Urinary bladder (tissue), 3 donors: ENCODE measurements at regions not wholly inside any gene's neighbourhood (a gene's known extent, or its start where the extent isn't known, plus 50 kb on each side); places are given as distances from the start of the nearest gene placed in this dataset.

Experiments
- DNase-seq: peaks from one replicate; pipeline ENCODE4 v3.0.0-alpha.2; 2015; ENCODE audit errors: extremely low spot score
- H3K27ac ChIP-seq: one replicate; pipeline ENCODE4 v1.5.1; 2013; ENCODE audit warnings: low read depth, mild to moderate bottlenecking, moderate library complexity
- H3K36me3 ChIP-seq: one replicate; pipeline ENCODE4 v1.6.1; 2013; ENCODE audit warnings: mild to moderate bottlenecking, moderate library complexity; ENCODE audit not compliant: insufficient read depth
- H3K4me1 ChIP-seq: one replicate; pipeline ENCODE4 v1.6.1; 2013; ENCODE audit warnings: mild to moderate bottlenecking, moderate library complexity; ENCODE audit not compliant: insufficient read depth
- H3K4me3 ChIP-seq: one replicate; pipeline ENCODE4 v1.5.1; 2013; ENCODE audit warnings: low read depth, low read length
- WGBS: extraction: QIAGEN DNeasy Blood & Tissue Kit; methylation state at CpG from one replicate; pipeline ENCODE4 v1.1.7; 2013; 5-methylcytosine and 5-hydroxymethylcytosine counted together
- donor health status: healthy with polysubstance abuse.
- donor health status: healthy.

DNA sequence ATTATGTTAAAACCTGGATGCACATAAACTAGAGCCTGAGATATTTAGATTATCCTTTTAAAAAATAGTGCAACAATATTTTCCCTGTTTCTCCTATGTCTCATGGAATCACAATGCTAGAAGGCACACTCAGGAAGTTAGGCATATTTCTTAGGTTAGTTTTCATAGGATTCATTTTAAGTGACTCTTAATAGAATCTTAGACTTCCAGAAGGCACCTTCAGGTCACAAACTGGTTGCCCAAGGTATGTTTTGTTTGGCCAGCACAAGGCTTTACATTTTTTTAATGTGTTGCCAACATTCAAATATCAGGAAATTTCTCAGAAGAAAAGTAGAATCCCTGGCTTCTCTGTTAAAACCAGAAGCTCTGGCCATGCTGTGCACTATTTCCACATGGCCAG is 129.3 kb downstream of the LNPK start:
- no peak overlapping the region for H3K4me3 ChIP-seq
- H3K4me1 ChIP-seq: no peaks in the 10 kb centered on the region
- no peak for DNase-seq
- no peaks in the 10 kb centered on the region for H3K36me3 ChIP-seq
- H3K27ac ChIP-seq: no peak overlapping the region

DNA sequence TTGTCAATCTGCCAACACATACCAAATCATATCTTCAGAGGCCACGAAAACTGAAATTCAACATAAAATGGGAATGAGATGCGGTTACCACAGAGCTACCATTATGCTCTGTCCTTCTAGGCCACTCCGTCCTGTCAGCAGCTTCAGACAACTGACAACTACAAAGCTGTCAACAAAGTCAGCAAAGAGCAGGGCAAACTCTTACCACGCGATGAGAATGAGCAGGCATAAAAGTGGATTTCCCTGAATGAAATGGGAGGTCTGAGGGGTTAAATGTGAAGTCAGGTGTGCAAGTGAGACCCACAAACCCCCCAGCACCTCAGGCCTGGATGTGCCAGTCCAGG is 130.1 kb downstream of the LNPK start:
- 73% methylated on average over 5 of the region's 5 CpGs for WGBS
- H3K36me3 ChIP-seq: no peaks in the 10 kb centered on the region
- H3K4me3 ChIP-seq: no peak overlapping the region
- no peaks in the 10 kb centered on the region for H3K4me1 ChIP-seq
- no peak for DNase-seq
- no peak overlapping the region for H3K27ac ChIP-seq

- DNase-seq: no peak
- no peaks in the 10 kb centered on the region for H3K36me3 ChIP-seq
- H3K4me3 ChIP-seq: no peak overlapping the region
- H3K4me1 ChIP-seq: no peaks in the 10 kb centered on the region
- no peak overlapping the region for H3K27ac ChIP-seq
- WGBS: 77% methylated on average over 3 of the region's 3 CpGs
Measured at GRCh38 chr2:175871331-175872004, 130.6 kb downstream of the LNPK start.

DNA sequence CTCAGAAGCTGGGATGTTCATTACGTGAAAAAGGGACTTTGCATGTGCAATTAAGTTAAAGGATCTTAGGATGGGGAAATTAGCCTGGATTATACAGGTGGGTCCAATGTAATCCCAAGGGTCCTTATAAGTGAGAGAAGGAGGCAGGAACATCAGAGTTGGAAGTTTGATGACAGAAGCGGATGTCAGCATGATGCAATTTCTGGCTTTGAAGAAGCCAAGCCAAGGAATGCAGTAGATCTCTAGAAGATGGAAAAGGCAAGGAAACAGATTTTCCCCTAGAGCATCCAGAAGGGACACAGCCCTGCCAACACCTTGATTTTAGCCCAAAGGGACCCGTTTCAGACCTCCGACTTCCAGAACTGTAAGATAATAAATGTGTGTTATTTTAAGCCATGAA is 136.4 kb downstream of the LNPK start:
- Histone ChIP-seq H3K27ac (no peak overlapping the region), H3K4me1 (no peaks in the 10 kb centered on the region), H3K36me3 (no peaks in the 10 kb centered on the region), H3K4me3 (no peak overlapping the region)
- no peak for DNase-seq
- 87% methylated on average over 4 of the region's 4 CpGs for WGBS

DNA sequence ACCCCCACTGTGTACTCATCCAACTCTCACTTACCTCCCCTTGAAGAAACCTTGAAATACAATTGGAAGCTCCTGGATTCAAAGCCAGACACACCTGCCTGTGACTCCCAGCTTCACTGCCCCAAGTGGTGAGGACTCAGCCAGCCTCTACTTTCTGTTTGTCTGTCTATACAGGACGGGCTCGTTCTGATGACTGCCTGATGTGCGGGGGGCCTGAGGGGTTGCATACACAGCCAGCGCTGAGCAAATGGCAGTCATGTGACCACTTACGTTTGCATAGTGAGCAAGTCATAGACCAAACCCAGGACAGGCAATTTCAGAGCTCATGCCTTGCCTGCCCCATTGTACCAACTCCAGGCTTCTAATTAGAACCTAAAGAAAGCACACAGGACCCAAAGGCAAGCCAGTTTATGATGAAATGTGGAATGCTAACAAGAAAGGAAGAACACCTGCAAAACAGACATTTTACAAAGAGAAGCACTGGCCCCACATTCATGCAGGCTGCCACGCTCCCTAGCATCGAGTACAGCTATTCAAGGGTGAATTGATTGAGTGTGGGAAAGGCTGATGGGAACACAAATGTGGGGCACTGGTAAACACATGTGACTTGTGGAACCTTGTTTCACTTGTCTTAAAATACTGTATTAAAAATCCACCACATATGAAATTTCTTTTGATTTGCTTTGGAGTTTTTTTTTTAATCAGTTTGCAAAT is 137.8 kb downstream of the LNPK start:
- no peak overlapping the region for H3K27ac ChIP-seq
- 69% methylated on average over 7 of the region's 7 CpGs for WGBS
- no peak for DNase-seq
- H3K4me1 ChIP-seq: no peaks in the 10 kb centered on the region
- H3K4me3 ChIP-seq: no peak overlapping the region
- H3K36me3 ChIP-seq: no peaks in the 10 kb centered on the region

DNA sequence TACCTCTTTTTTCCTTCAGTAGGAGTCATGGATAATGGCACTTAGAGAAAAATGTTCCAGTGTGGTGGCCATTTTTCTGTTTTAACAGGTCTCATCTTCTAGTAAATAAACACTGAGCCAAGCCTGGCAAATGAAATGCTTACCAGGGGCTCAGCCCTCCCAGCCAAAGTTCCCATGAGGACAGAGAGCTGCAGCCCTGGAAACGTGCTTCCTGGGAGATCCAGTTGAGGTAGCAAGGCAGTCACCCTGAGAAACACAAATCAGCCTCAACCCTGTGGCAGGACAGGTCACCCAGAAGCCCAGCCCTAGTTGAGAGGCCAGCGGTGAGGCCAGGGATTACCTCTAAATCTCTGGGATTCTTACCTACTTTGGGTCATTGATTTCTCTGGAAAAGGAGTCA is 140.1 kb downstream of the LNPK start:
- no peak overlapping the region for H3K4me3 ChIP-seq
- H3K27ac ChIP-seq: no peak overlapping the region
- 57% methylated on average over 2 of the region's 2 CpGs for WGBS
- no peaks in the 10 kb centered on the region for H3K36me3 ChIP-seq
- DNase-seq: no peak
- no peaks in the 10 kb centered on the region for H3K4me1 ChIP-seq

GRCh38 chr2:175855794-175856453 is 146.1 kb downstream of the LNPK start:
- Histone ChIP-seq H3K27ac (no peak overlapping the region), H3K4me1 (no peaks in the 10 kb centered on the region), H3K4me3 (no peak overlapping the region), H3K36me3 (no peaks in the 10 kb centered on the region)
- no peak for DNase-seq
- 39% methylated on average over 4 of the region's 4 CpGs for WGBS

DNA sequence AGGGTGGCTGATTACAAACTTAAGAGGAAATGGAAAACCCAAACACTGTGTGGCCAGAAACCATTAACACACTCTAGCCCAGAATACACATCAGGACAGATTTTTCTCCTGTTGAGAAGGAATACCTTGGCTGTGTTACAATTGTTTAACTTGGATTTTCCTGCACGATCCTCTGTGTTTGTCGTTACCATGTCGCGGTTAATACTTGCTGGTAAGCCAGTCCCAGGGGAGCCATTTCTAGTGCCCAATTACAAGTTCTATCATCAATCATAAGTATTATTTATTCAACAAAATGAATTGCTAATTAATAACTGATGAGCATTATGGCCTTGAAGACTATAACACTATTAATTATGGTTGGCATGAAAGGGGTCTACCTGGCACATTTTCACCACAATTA is 146.8 kb downstream of the LNPK start:
- 63% methylated on average over 4 of the region's 4 CpGs for WGBS
- DNase-seq: no peak
- H3K4me3 ChIP-seq: no peak overlapping the region
- H3K4me1 ChIP-seq: no peaks in the 10 kb centered on the region
- H3K36me3 ChIP-seq: no peaks in the 10 kb centered on the region
- H3K27ac ChIP-seq: no peak overlapping the region

DNA sequence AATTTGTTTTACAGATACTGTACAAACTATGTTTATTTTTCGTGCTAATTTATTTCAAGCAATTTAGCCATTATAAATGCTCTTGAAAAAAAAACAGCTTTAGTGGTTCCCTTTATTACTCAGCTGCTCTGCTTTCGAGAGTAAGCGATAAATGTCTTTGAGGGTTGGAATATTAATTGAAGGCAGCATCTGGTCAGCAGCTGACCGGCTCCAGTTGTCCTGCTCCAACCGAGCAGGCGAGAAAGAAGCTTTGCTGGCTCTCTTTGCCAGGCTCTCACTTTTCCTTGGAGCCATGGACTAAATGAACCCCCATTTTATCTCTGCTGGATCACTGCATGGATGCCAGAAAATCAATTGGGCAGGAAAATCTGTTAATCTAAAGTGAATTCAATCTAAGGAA is 147.4 kb downstream of the LNPK start:
- WGBS: 62% methylated on average over 6 of the region's 6 CpGs
- Histone ChIP-seq H3K4me3 (no peak overlapping the region), H3K27ac (no peak overlapping the region), H3K4me1 (no peaks in the 10 kb centered on the region), H3K36me3 (no peaks in the 10 kb centered on the region)
- no peak for DNase-seq

- no peaks in the 10 kb centered on the region for H3K4me1 ChIP-seq
- no peak for DNase-seq
- H3K36me3 ChIP-seq: no peaks in the 10 kb centered on the region
- H3K27ac ChIP-seq: no peak overlapping the region
- H3K4me3 ChIP-seq: no peak overlapping the region
- 66% methylated on average over 3 of the region's 3 CpGs for WGBS
Measured at GRCh38 chr2:175854129-175854528, 147.9 kb downstream of the LNPK start.

DNA sequence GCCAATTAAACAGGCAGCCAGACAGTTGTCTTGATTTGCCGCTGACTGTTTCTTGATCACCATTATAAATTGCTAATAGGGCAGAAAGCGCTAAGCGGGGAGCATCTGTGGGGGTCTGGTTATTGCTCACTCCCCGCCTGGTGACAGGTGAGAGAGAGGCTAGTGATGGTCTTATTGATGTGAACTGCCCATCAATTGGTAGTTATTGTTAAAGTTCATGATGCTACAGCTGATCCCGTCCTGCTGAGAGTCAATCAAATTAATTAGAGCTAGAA is 148.5 kb downstream of the LNPK start:
- no peak for DNase-seq
- no peak overlapping the region for H3K4me3 ChIP-seq
- no peaks in the 10 kb centered on the region for H3K36me3 ChIP-seq
- no peak overlapping the region for H3K27ac ChIP-seq
- no peaks in the 10 kb centered on the region for H3K4me1 ChIP-seq
- WGBS: 96% methylated on average over 5 of the region's 5 CpGs

- WGBS: 86% methylated on average over 7 of the region's 7 CpGs
- no peak for DNase-seq
- no peak overlapping the region for H3K27ac ChIP-seq
- no peak overlapping the region for H3K4me3 ChIP-seq
- no peaks in the 10 kb centered on the region for H3K36me3 ChIP-seq
- H3K4me1 ChIP-seq: no peaks in the 10 kb centered on the region
Measured at GRCh38 chr2:175852879-175853615, 149.0 kb downstream of the LNPK start.

DNA sequence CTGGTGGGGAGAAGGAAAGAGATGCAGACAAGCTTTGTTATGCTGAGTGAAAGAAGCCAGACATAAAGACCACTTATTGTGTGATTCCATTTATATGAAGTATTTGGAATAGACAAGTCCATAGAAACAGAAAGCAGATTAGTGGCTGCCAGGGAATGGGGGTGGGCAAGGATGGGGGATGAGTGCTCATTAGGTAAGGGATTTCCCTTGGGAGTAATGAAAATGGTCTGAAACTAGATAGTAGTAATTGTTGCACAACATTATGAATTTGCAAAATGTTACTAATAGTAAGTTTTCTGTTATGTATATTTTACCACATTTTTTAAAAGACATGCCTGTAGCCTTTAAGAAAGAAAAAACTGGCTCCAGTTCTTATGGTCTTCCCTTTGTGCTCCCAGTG is 154.9 kb downstream of the LNPK start:
- Histone ChIP-seq H3K27ac (no peak overlapping the region), H3K36me3 (no peaks in the 10 kb centered on the region), H3K4me3 (no peak overlapping the region), H3K4me1 (no peaks in the 10 kb centered on the region)
- DNase-seq: no peak

DNA sequence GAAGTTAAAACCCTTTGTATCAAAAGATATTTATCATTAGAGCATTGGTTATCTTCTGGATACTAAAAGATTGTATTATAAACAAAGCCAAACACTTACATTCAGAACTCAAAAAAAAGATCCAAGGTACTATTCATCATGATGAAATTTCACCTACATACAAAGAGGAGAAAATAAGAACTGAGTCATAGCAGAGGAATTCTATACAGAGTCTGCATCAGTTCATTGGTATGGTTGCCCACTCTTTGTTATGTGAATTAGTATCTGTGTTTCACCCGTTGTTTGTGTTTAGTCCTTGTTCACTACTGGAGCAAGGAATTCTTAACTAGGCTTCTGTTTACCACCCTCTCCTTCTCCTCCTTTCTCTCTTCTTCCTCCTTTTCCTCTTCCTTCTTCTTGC is 157.9 kb downstream of the LNPK start:
- 74% methylated on average over 1 of the region's 1 CpG for WGBS
- no peaks in the 10 kb centered on the region for H3K4me1 ChIP-seq
- no peak overlapping the region for H3K27ac ChIP-seq
- no peak for DNase-seq
- H3K4me3 ChIP-seq: no peak overlapping the region
- H3K36me3 ChIP-seq: no peaks in the 10 kb centered on the region
